ENCODE measurements at regions not wholly inside any gene's neighbourhood (a gene's known extent, or its start where the extent isn't known, plus 50 kb on each side); places are given as distances from the start of the nearest gene placed in this dataset.

DNA sequence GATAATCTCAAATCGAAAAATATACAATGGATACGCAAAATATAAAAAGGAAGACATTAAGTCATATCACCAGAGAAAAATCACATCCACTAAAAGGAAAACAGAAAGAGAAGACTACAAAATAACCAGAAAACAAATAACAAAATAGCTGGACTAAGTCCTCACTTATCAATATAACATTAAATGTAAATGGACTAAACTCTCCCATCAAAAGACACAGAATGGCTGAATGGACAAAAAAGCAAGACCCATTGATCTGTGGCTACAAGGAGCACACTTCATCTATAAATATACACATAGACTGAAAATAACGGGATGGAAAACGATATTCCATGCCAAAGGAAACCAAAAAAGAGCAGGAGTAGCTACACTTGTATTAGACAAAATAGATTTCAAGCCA lies 161.0 kb upstream of the PRKD1 start:
- intact Hi-C loops (cut with micrococcal nuclease; ENCODE audit: unreplicated experiment), result no loop called here
- Histone ChIP-seq H3K36me3 (ENCODE audit: insufficient read depth, low read length, poor library complexity, severe bottlenecking) (no peaks in the 10 kb centered on the region), H3K27me3 (replicated peaks; ENCODE audit: insufficient read depth, low read depth, low read length, poor library complexity) (no peaks in the 10 kb centered on the region), H3K4me3 (ENCODE audit: low read depth, low read length, poor library complexity, severe bottlenecking) (no peak overlapping the region), H3K4me1 (ENCODE audit: insufficient read depth, low read length, poor library complexity, severe bottlenecking) (no peaks in the 10 kb centered on the region), H3K27ac (ENCODE audit: low read depth, low read length, poor library complexity, severe bottlenecking) (no peak overlapping the region), H3K9me3 (ENCODE audit: low read depth, low read length, poor library complexity, severe bottlenecking) (no peaks in the 10 kb centered on the region)
- ChIA-PET CTCF (no interaction called here), POLR2A (ENCODE audit: low non-redundant PET) (no interaction called here)
- no peak for DNase-seq (ENCODE audit: low spot score)
- no peak for TF ChIP-seq EZH2 (IDR thresholded peaks at IDR 0.05; ENCODE audit: borderline replicate concordance, low read depth, low read length, poor library complexity, severe bottlenecking)
- TF ChIP-seq, protein P1, sequence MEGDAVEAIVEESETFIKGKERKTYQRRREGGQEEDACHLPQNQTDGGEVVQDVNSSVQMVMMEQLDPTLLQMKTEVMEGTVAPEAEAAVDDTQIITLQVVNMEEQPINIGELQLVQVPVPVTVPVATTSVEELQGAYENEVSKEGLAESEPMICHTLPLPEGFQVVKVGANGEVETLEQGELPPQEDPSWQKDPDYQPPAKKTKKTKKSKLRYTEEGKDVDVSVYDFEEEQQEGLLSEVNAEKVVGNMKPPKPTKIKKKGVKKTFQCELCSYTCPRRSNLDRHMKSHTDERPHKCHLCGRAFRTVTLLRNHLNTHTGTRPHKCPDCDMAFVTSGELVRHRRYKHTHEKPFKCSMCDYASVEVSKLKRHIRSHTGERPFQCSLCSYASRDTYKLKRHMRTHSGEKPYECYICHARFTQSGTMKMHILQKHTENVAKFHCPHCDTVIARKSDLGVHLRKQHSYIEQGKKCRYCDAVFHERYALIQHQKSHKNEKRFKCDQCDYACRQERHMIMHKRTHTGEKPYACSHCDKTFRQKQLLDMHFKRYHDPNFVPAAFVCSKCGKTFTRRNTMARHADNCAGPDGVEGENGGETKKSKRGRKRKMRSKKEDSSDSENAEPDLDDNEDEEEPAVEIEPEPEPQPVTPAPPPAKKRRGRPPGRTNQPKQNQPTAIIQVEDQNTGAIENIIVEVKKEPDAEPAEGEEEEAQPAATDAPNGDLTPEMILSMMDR (conservative IDR thresholded peaks at IDR 0.05; ENCODE audit: low read depth, low read length), result no peak
- BruUV-seq (replicated peaks), result no TSS peak

- no peak for DNase-seq (ENCODE audit: low spot score)
- Histone ChIP-seq H3K4me3 (ENCODE audit: low read depth, low read length, poor library complexity, severe bottlenecking) (no peak overlapping the region), H3K9me3 (ENCODE audit: low read depth, low read length, poor library complexity, severe bottlenecking) (no peaks in the 10 kb centered on the region), H3K4me1 (ENCODE audit: insufficient read depth, low read length, poor library complexity, severe bottlenecking) (no peaks in the 10 kb centered on the region), H3K27ac (ENCODE audit: low read depth, low read length, poor library complexity, severe bottlenecking) (no peak overlapping the region), H3K27me3 (replicated peaks; ENCODE audit: insufficient read depth, low read depth, low read length, poor library complexity) (no peaks in the 10 kb centered on the region), H3K36me3 (ENCODE audit: insufficient read depth, low read length, poor library complexity, severe bottlenecking) (no peaks in the 10 kb centered on the region)
- BruUV-seq (replicated peaks), result no TSS peak
- intact Hi-C loops (cut with micrococcal nuclease; ENCODE audit: unreplicated experiment), result no loop called here
- ChIA-PET POLR2A (ENCODE audit: low non-redundant PET) (no interaction called here), CTCF (no interaction called here)
- TF ChIP-seq EZH2 (IDR thresholded peaks at IDR 0.05; ENCODE audit: borderline replicate concordance, low read depth, low read length, poor library complexity, severe bottlenecking), result no peak
Measured at GRCh38 chr14:30108975-30109700, 181.5 kb upstream of the PRKD1 start.

DNA sequence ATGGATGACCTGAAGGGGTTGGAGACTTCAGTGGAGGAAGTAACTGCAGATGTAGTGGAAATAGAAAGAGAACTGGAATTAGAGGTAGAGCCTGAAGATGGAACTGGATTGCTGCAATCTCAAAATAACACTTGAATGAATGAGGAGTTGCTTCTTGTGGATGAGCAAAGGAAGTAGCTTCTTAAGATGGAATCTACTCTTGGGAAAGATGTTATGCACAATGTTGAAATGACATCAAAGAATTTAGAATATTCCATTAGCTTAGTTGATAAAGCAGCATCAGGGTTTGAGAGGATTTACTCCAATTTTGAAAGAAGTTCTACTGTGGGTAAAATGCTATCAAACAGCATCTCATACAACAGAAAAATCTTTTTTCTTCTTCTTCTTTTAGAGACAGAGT lies 186.4 kb upstream of the PRKD1 start:
- BruUV-seq (replicated peaks), result no TSS peak
- H3K9me3 ChIP-seq (ENCODE audit: low read depth, low read length, poor library complexity, severe bottlenecking), result no peaks in the 10 kb centered on the region
- no peaks in the 10 kb centered on the region for H3K27me3 ChIP-seq (replicated peaks; ENCODE audit: insufficient read depth, low read depth, low read length, poor library complexity)
- no peak for TF ChIP-seq EZH2 (IDR thresholded peaks at IDR 0.05; ENCODE audit: borderline replicate concordance, low read depth, low read length, poor library complexity, severe bottlenecking)
- TF ChIP-seq, protein P1 (conservative IDR thresholded peaks at IDR 0.05; ENCODE audit: low read depth, low read length), result no peak
- no peak overlapping the region for H3K27ac ChIP-seq (ENCODE audit: low read depth, low read length, poor library complexity, severe bottlenecking)
- no peak for DNase-seq (ENCODE audit: low spot score)
- ChIA-PET POLR2A (ENCODE audit: low non-redundant PET) (no interaction called here), CTCF (no interaction called here)
- intact Hi-C loops (cut with micrococcal nuclease; ENCODE audit: unreplicated experiment), result no loop called here
- no peaks in the 10 kb centered on the region for H3K4me1 ChIP-seq (ENCODE audit: insufficient read depth, low read length, poor library complexity, severe bottlenecking)
- H3K36me3 ChIP-seq (ENCODE audit: insufficient read depth, low read length, poor library complexity, severe bottlenecking), result no peaks in the 10 kb centered on the region
- H3K4me3 ChIP-seq (ENCODE audit: low read depth, low read length, poor library complexity, severe bottlenecking), result no peak overlapping the region

GRCh38 chr14:30115756-30116155 lies 188.1 kb upstream of the PRKD1 start:
- no peaks in the 10 kb centered on the region for H3K4me1 ChIP-seq (ENCODE audit: insufficient read depth, low read length, poor library complexity, severe bottlenecking)
- no peak for DNase-seq (ENCODE audit: low spot score)
- no peak for TF ChIP-seq EZH2 (IDR thresholded peaks at IDR 0.05; ENCODE audit: borderline replicate concordance, low read depth, low read length, poor library complexity, severe bottlenecking)
- TF ChIP-seq, protein P1 (conservative IDR thresholded peaks at IDR 0.05; ENCODE audit: low read depth, low read length), result no peak
- no peaks in the 10 kb centered on the region for H3K9me3 ChIP-seq (ENCODE audit: low read depth, low read length, poor library complexity, severe bottlenecking)
- H3K4me3 ChIP-seq (ENCODE audit: low read depth, low read length, poor library complexity, severe bottlenecking), result no peak overlapping the region
- intact Hi-C loops (cut with micrococcal nuclease; ENCODE audit: unreplicated experiment), result no loop called here
- no peak overlapping the region for H3K27ac ChIP-seq (ENCODE audit: low read depth, low read length, poor library complexity, severe bottlenecking)
- H3K36me3 ChIP-seq (ENCODE audit: insufficient read depth, low read length, poor library complexity, severe bottlenecking), result no peaks in the 10 kb centered on the region
- no peaks in the 10 kb centered on the region for H3K27me3 ChIP-seq (replicated peaks; ENCODE audit: insufficient read depth, low read depth, low read length, poor library complexity)
- POLR2A ChIA-PET (ENCODE audit: low non-redundant PET), result no interaction called here
- CTCF ChIA-PET, result no interaction called here
- BruUV-seq (replicated peaks), result no TSS peak
